GM19239 (cell line): ENCODE measurements at regions not wholly inside any gene's neighbourhood (a gene's known extent, or its start where the extent isn't known, plus 50 kb on each side); places are given as distances from the start of the nearest gene placed in this dataset.

Experiments used
- DNase-seq: peaks from one replicate; pipeline ENCODE4 v3.0.0; 2011; ENCODE audit warnings: low spot score; ENCODE audit not compliant: insufficient read length
- FAIRE-seq: peaks from 2 replicates; lab custom pipeline; 2011; peaks lifted over from hg19 to GRCh38; lab: Jason Lieb, UNC

GRCh38 chr15:93422476-93422875 lies 333.5 kb upstream of the RGMA start:
- no peak for FAIRE-seq
- no peak for DNase-seq

GRCh38 chr15:93420477-93420876 lies 331.5 kb upstream of the RGMA start:
- DNase-seq (no peak), FAIRE-seq (no peak)

- DNase-seq (no peak), FAIRE-seq (no peak)
These were observed 331.0 kb upstream of the RGMA start for GRCh38 chr15:93420050-93420452.

- FAIRE-seq = no peak
- no peak for DNase-seq
These were observed 329.6 kb upstream of the RGMA start for GRCh38 chr15:93418566-93418965.

- no peak for DNase-seq
- FAIRE-seq = no peak
These were observed 328.6 kb upstream of the RGMA start for GRCh38 chr15:93417631-93418030.

GRCh38 chr15:93417156-93417555 lies 328.1 kb upstream of the RGMA start:
- FAIRE-seq (no peak), DNase-seq (no peak)

GRCh38 chr15:93415576-93415975 lies 326.6 kb upstream of the RGMA start:
- FAIRE-seq = no peak
- no peak for DNase-seq

GRCh38 chr15:93414576-93415231 lies 325.7 kb upstream of the RGMA start:
- DNase-seq = no peak
- FAIRE-seq = no peak

- no peak for FAIRE-seq
- no peak for DNase-seq
These were observed 324.7 kb upstream of the RGMA start for GRCh38 chr15:93413745-93414144.

GRCh38 chr15:93399121-93399520 lies 310.1 kb upstream of the RGMA start:
- no peak for FAIRE-seq
- no peak for DNase-seq

GRCh38 chr15:93389211-93389610 lies 300.2 kb upstream of the RGMA start:
- FAIRE-seq (no peak), DNase-seq (no peak)

GRCh38 chr15:93384886-93385285 lies 295.9 kb upstream of the RGMA start:
- DNase-seq (no peak), FAIRE-seq (no peak)

GRCh38 chr15:93382200-93382820 lies 293.3 kb upstream of the RGMA start:
- DNase-seq (no peak), FAIRE-seq (no peak)

- FAIRE-seq (no peak), DNase-seq (no peak)
These were observed 289.5 kb upstream of the RGMA start for GRCh38 chr15:93378558-93378957.

GRCh38 chr15:93372865-93373223 lies 283.8 kb upstream of the RGMA start:
- FAIRE-seq (no peak), DNase-seq (no peak)

- FAIRE-seq = no peak
- no peak for DNase-seq
These were observed 283.3 kb upstream of the RGMA start for GRCh38 chr15:93372208-93372864.

- FAIRE-seq (no peak), DNase-seq (no peak)
These were observed 277.5 kb upstream of the RGMA start for GRCh38 chr15:93366387-93367100.

- DNase-seq (no peak), FAIRE-seq (no peak)
These were observed 273.8 kb upstream of the RGMA start for GRCh38 chr15:93362821-93363220.

GRCh38 chr15:93362203-93362602 lies 273.2 kb upstream of the RGMA start:
- FAIRE-seq = no peak
- DNase-seq = no peak

- FAIRE-seq = no peak
- no peak for DNase-seq
These were observed 272.7 kb upstream of the RGMA start for GRCh38 chr15:93361703-93362102.

GRCh38 chr15:93360976-93361375 lies 272.0 kb upstream of the RGMA start:
- DNase-seq (no peak), FAIRE-seq (no peak)
